AG10803 (cell line): ENCODE measurements at regions not wholly inside any gene's neighbourhood (a gene's known extent, or its start where the extent isn't known, plus 50 kb on each side); places are given as distances from the start of the nearest gene placed in this dataset.

ENCODE experiments used
- DNase-seq: peaks from one replicate; pipeline ENCODE4 v3.0.0; 2010; ENCODE audit warnings: low read depth
- H3K4me3 ChIP-seq: 2 replicates; pipeline ENCODE4 v1.5.1; 2011; ENCODE audit warnings: mild to moderate bottlenecking, low read length, control low read depth
- CTCF ChIP-seq: conservative IDR thresholded peaks from 2 replicates; pipeline ENCODE4 v1.5.1; 2011; ENCODE audit warnings: mild to moderate bottlenecking, low read length, control low read depth, inconsistent platforms

DNA sequence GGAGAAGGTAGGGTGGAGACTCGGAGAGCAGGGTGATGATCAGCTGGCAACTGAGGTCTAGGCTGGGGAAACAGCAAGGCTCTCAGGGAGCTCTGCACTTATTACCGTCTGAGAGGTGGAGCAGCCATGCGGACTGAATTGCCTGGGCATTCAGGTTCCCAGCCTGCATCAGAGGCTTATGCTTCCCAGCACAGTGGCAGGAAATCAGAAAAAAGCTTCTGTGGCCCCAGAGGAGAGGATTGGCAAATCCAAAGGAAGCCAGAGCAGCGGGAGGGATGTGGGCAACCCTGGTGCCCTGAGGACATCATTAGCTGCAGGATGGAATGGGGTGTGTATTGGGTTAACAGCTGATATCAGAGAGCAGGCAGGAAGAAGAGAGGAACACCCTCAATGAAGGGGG lies 374.1 kb upstream of the POU3F1 start:
- no peak for TF ChIP-seq CTCF
- DNase-seq = no peak
- no peak overlapping the region for H3K4me3 ChIP-seq

DNA sequence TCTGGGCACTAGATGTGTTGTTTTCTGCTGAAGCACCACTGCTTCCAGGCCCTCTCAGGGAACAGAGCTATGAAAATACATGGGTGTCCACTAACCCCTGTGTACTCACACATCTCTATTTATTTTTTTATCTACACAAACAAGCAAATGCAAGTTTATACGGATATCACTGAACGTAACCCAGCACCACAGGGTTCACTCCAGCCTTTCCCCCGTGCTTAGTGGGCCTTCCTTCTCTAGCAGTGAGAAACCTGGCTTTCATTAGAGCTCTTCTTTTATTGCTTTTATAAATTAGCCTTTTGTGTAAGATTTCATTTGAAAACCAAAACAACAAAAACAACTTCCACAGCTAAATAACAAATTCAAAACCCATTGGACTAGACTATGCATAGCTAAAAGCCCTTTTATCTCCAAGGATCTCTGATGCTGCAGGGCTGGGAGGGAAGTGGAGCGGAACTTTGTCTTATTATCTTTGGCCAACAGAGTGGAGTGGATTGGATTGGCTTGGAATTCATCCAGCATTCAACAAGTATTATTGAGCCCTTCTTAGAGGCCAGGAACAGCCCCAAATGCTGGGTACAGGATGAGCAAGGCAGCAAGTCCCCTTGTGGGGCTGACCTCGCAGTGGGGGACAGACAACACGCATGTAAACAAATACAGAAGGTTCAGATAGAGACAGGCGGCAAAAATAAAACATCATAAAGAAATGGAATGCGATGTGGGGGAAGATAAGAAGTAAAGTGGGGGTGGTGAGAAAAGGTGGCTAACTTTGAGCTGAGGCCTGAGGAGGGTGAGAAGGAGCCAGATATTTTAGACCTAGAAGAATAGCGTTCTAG lies 371.8 kb upstream of the POU3F1 start:
- DNase-seq = no peak
- no peak for TF ChIP-seq CTCF
- H3K4me3 ChIP-seq = no peak overlapping the region

- no peak for DNase-seq
- H3K4me3 ChIP-seq = no peak overlapping the region
- no peak for TF ChIP-seq CTCF
Observed at GRCh38 chr1:38403667-38404066, 357.1 kb upstream of the POU3F1 start.

GRCh38 chr1:38402230-38402815 lies 355.7 kb upstream of the POU3F1 start:
- H3K4me3 ChIP-seq = no peak overlapping the region
- no peak for TF ChIP-seq CTCF
- no peak for DNase-seq

- no peak for TF ChIP-seq CTCF
- H3K4me3 ChIP-seq = no peak overlapping the region
- DNase-seq = no peak
Observed at GRCh38 chr1:38396606-38397005, 350.0 kb upstream of the POU3F1 start.

GRCh38 chr1:38394303-38394702 lies 347.7 kb upstream of the POU3F1 start:
- H3K4me3 ChIP-seq = no peak overlapping the region
- TF ChIP-seq CTCF = no peak
- no peak for DNase-seq

DNA sequence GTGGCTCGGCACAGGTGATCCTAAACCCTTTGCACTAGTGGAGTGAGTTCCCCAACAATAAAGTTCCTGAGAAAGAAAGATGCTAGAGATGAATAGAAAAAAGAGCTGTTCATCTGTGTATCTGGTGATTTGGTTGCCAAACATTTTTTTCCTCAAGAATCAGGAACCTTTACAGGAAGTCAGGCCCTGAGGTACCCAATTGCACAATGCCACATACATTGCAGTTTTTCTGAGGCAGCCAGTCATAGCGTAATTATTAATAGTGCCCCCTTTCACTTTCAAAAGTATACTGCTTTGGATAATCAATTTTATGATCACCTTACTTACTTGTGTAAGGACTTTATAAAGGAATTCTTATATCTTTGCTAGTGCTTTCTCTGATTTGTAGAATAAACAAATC lies 346.3 kb upstream of the POU3F1 start:
- no peak for DNase-seq
- no peak overlapping the region for H3K4me3 ChIP-seq
- no peak for TF ChIP-seq CTCF
